GM12891 (cell line): ENCODE measurements at regions not wholly inside any gene's neighbourhood (a gene's known extent, or its start where the extent isn't known, plus 50 kb on each side); places are given as distances from the start of the nearest gene placed in this dataset.
"Not testable (repeated sequence)": the region's sequence is repeated elsewhere in the genome, so short reads cannot be mapped to it uniquely, and the experiment has no call there.

Source experiments
- DNase-seq: peaks from one replicate; pipeline ENCODE4 v3.0.0; 2011; ENCODE audit warnings: low spot score; ENCODE audit not compliant: insufficient read length
- FAIRE-seq: peaks from 2 replicates; lab custom pipeline; 2011; peaks lifted over from hg19 to GRCh38; lab: Jason Lieb, UNC
- PAX5 ChIP-seq: IDR thresholded peaks from 2 replicates; pipeline ENCODE4 v1.6.1; 2011; ENCODE audit warnings: low read length, moderate library complexity, mild to moderate bottlenecking; ENCODE audit not compliant: insufficient read depth, severe bottlenecking
- POLR2A ChIP-seq: IDR thresholded peaks from 2 replicates; pipeline ENCODE4 v1.6.1; 2011; ENCODE audit warnings: low read depth, low read length, control low read depth
- POLR2AphosphoS5 ChIP-seq: IDR thresholded peaks from 2 replicates; pipeline ENCODE4 v1.6.1; 2011; ENCODE audit warnings: low read depth, low read length, control low read depth
- POU2F2 ChIP-seq: IDR thresholded peaks from 2 replicates; pipeline ENCODE4 v1.6.1; 2011; ENCODE audit warnings: low read depth, mild to moderate bottlenecking, control low read depth, low read length, moderate library complexity
- SPI1 ChIP-seq: IDR thresholded peaks from 2 replicates; pipeline ENCODE4 v1.6.1; 2011; ENCODE audit warnings: low read depth, low read length, control low read depth
- TAF1 ChIP-seq: IDR thresholded peaks from 2 replicates; pipeline ENCODE4 v1.6.1; 2011; ENCODE audit warnings: low read depth, low read length, control low read depth

DNA sequence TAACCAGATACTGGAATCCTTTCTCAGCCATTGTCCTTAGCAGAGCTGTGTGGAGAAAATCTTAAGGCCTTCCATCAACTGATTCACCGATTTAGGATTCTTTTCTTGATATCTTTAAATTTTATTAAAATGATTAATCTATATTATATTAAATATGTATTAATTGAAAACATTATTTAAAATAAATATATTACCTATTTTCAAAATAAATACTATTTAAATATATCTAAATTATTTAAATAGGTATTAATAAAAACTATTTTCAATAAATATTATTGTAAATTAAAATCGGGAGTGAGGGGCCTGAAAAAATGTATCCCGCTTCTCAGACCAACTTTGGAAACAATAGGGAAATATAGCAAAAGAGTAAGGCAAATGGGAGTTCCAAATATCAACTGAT is 94.0 kb upstream of the HPF1 start:
- FAIRE-seq (no peak), DNase-seq (no peak)
- TF ChIP-seq POLR2AphosphoS5 (no peak), PAX5 (no peak), SPI1 (no peak), POLR2A (no peak), POU2F2 (no peak), TAF1 (no peak)

DNA sequence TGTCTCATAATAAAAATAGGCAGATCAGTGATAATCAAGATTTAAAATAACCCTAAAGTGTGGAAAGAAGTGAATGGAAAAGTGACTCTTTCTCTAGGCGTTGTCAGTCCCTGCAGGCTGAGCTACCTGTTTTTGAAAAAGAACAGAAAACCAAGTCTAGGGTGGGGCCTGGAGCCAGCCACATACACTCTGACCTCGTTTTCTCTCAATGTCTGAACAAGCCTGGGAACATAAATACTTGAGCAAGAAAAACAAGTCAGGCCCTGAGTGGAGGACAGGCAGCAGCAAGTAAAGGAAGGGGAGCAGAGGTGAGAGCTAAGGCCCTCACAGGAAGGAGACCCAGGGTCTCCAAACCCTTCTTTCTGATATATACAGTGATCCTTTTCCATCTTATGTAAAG is 91.7 kb upstream of the HPF1 start:
- FAIRE-seq: no peak
- TF ChIP-seq POLR2A: no peak
- TF ChIP-seq TAF1: no peak
- no peak for TF ChIP-seq POU2F2
- no peak for TF ChIP-seq PAX5
- no peak for TF ChIP-seq SPI1
- no peak for TF ChIP-seq POLR2AphosphoS5
- DNase-seq: no peak

DNA sequence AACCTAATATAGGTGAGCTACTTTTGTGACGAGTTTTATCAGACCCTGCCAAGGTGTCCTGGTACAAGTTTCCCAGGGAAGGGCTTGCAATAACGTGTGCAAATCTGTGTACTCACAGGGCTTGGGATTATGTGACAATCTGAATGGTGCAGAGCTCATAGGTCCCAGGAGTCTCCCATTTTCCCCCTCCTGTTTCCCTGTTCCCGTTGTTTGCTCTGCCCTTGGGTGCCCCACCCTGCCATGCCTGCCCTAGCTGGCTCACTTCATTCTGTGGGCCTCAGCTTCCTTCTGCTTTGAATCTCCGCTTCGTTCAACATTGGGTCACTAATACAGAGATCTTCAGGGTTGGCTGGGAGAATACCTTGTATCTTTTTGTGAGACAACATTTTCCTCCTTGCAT is 90.3 kb upstream of the HPF1 start:
- no peak for FAIRE-seq
- no peak for DNase-seq
- no peak for TF ChIP-seq POU2F2
- no peak for TF ChIP-seq SPI1
- TF ChIP-seq POLR2AphosphoS5: no peak
- TF ChIP-seq POLR2A: no peak
- no peak for TF ChIP-seq PAX5
- TF ChIP-seq TAF1: no peak

DNA sequence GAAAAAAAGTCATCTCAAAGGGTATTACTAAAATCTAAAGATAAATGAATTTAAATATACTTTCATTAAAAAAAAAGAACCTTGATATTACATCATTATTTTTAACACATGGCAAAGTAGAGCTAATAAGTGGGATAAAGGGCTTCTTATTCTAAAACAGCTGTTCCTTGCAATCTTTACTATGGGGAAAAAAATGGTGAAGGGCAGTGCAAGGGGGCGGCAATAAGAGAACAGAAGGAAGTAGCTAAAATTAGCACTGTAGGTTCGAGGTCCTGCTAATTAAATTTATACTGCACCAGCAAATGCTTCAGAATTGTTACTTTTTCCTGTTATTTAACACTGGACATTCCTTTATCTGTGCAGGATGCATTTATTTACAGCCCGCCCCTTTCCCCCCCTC is 89.4 kb upstream of the HPF1 start:
- TF ChIP-seq POLR2A (no peak), SPI1 (no peak), PAX5 (no peak), POU2F2 (no peak), POLR2AphosphoS5 (no peak), TAF1 (no peak)
- FAIRE-seq (no peak), DNase-seq (no peak)

DNA sequence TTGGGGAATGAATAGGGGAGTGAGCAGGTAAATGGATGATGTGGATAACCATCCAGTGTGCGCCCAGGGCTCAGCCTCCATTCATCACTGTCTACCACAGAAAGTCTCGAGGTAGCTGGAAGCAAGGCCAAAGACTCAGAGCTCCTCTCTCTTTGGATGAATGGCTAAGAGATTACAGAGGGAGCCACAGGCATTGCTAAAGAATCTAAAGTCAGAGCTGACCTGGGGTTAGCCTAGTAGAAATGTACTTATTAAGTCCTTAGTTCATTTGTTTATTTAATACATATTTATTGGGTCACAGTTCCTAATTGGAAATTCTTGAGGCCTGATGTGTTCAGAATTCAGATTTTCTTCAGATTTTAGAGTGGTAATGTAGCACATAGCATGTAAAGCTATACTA is 88.7 kb upstream of the HPF1 start:
- DNase-seq: no peak
- FAIRE-seq: no peak
- TF ChIP-seq POLR2AphosphoS5 (no peak), TAF1 (no peak), POU2F2 (no peak), POLR2A (no peak), PAX5 (no peak), SPI1 (no peak)

DNA sequence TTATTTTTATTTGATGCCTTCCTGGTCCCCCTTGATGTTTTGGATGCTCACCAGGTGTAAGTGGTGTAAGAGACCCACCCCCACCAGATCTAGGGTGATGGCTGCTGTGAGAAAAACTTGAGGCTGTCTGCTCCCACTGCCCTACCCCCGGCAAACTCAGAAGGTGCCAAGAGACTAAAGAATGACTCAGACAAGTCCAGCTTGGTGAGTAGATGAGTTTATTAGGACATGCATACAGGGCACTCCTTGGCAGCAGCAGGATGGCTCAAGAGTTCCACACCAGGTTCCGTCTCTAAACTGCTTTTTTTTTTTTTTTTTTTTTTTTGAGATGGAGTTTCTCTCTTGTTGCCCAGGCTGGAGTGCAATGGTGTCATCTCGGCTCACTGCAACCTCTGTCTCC is 84.0 kb upstream of the HPF1 start:
- TF ChIP-seq SPI1: no peak
- no peak for TF ChIP-seq POU2F2
- FAIRE-seq (no peak), DNase-seq (no peak)

DNA sequence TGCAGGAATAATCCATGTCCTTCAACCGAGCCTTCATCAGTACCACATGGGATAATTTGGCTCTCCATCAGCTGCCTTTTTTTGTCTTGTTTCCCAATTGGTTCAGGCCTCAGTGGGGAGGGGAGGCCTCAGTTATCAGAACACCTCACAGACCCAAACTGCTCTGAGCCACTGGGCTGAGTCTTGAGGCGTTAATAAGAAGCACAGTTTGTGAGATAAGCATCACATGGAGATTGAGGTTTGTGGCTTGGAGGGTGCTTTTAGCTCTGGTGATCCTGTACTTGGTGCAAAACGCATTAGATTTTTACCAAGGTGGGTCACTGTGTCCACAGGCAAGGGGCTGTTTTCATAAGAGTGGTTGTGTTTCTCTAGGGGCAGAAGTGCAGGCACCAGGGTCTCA is 82.8 kb upstream of the HPF1 start:
- DNase-seq (no peak), FAIRE-seq (no peak)
- TF ChIP-seq POU2F2 (no peak), PAX5 (no peak), POLR2AphosphoS5 (no peak), POLR2A (no peak), TAF1 (no peak), SPI1 (no peak)

DNA sequence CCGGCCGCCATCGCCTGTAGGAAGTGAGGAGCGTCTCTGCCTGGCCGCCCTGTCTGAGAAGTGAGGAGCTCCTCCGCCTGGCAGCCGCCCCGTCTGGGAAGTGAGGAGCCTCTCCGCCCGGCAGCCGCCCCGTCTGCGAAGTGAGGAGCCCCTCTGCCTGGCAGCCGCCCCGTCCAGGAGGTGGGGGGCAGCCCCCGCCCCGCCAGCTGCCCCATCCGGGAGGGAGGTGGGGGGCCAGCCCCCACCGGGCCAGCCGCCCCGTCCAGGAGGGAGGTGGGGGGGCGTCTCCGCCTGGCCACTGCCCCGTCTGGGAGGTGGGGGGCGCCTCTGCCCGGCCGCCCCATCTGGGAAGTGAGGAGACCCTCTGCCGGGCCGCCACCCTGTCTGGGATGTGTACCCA is 70.6 kb upstream of the HPF1 start:
- not testable (repeated sequence) for FAIRE-seq

DNA sequence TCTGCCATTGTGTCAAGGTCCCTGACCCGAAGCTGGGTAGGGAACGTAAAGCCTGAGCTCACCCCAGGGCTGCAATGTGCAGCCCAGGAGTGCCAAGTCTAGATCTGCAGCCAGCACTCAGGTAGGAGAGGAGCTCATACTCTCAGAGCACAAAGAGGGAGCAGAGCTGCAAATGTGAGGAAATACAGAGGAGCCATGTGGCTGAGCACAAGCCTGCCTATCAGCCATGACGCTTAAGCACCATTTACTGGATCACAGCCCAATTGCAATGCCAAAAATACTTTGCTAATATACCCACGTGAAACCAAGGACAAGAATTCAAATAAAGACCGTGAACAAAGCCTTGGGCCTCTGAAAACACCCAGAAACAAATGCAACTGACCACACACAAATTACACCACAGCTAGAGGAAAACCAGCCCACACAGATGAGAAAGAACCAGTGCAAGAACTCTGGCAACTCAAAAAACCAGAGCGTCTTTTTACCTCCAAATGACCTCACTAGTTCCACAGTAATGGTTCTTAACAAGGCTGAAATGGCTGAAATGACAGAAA is 69.0 kb upstream of the HPF1 start:
- TF ChIP-seq PAX5 (no peak), SPI1 (no peak), TAF1 (no peak), POLR2A (no peak), POLR2AphosphoS5 (no peak), POU2F2 (no peak)
- DNase-seq (no peak), FAIRE-seq (no peak)

More for the DNA sequence above, 70.6 kb upstream of the HPF1 start:
- not testable (repeated sequence) for DNase-seq

DNA sequence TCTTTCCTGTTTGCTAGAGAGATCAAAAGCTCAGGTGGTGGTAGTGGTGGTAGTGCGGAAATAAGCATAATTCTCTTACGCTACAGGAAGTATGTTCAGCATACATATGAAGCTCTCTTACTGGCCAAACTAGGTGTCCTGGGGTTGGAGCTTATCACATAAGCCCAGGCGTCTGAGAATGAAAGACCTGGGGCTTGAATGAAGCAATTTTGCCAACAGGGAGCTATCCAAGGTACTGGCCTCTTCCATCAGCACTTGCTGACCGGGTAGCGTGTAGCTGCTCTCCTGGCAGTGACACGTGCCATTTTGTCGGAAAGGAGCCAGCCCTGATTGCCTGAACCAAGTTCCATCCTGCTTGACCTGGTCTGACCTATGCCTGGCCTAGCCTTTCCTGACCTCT is 65.9 kb upstream of the HPF1 start:
- no peak for FAIRE-seq
- no peak for TF ChIP-seq PAX5
- no peak for TF ChIP-seq SPI1
- TF ChIP-seq POLR2AphosphoS5: no peak
- no peak for TF ChIP-seq POU2F2
- no peak for TF ChIP-seq TAF1
- no peak for TF ChIP-seq POLR2A
- DNase-seq: no peak
